Loucy (cell line): ENCODE measurements at regions not wholly inside any gene's neighbourhood (a gene's known extent, or its start where the extent isn't known, plus 50 kb on each side); places are given as distances from the start of the nearest gene placed in this dataset.

ENCODE experiments used
- CTCF ChIP-seq: fragments of 200-600 bp; sonication (generic); conservative IDR thresholded peaks from 2 replicates; pipeline ENCODE4 v1.5.1; 2014; ENCODE audit warnings: mild to moderate bottlenecking, antibody characterized with exemption, low read length
- EZH2phosphoT487 ChIP-seq: fragments of 200-600 bp; IDR thresholded peaks from 2 replicates; pipeline ENCODE4 v1.6.1; 2018; ENCODE audit warnings: antibody characterized with exemption, mild to moderate bottlenecking, moderate library complexity, borderline replicate concordance

GRCh38 chr18:26648509-26649192, 100.3 kb upstream of the KCTD1 start:
- TF ChIP-seq CTCF (no peak), EZH2phosphoT487 (no peak)
